CD4-positive, alpha-beta memory T cell (primary cell): ENCODE measurements at regions not wholly inside any gene's neighbourhood (a gene's known extent, or its start where the extent isn't known, plus 50 kb on each side); places are given as distances from the start of the nearest gene placed in this dataset.
"Not testable (repeated sequence)": the region's sequence is repeated elsewhere in the genome, so short reads cannot be mapped to it uniquely, and the experiment has no call there.

ENCODE experiments used
- CTCF ChIA-PET: fragments of 350-600 bp; sonication (Branson Sonifier 250); formaldehyde crosslinking; loops from one replicate; lab custom pipeline; 2021; ENCODE audit warnings: inconsistent platforms; ENCODE audit not compliant: partially characterized antibody; lab: Charles Lee
- POLR2A ChIA-PET: fragments of 350-600 bp; sonication (Branson Sonifier 250); formaldehyde crosslinking; loops from one replicate; lab custom pipeline; 2021; ENCODE audit not compliant: partially characterized antibody; lab: Charles Lee
- DNase-seq, 5 donors: peaks; one replicate each; pipeline versions ENCODE4 v3.0.0 to v3.0.0-alpha.2; 2020 to 2022; ENCODE audit warnings: mixed read lengths in 1 of 5
- H3K27ac ChIP-seq: one replicate; pipeline ENCODE4 v1.7.0; 2013; ENCODE audit warnings: low read depth, low read length
- H3K27me3 ChIP-seq: 2 replicates; pipeline ENCODE4 v1.7.0; 2013; ENCODE audit warnings: mild to moderate bottlenecking, low read length, moderate library complexity; ENCODE audit not compliant: insufficient read depth
- H3K36me3 ChIP-seq: 2 replicates; pipeline ENCODE4 v1.7.0; 2013; ENCODE audit warnings: mild to moderate bottlenecking, low read length, moderate library complexity; ENCODE audit not compliant: insufficient read depth
- H3K4me1 ChIP-seq: 2 replicates; pipeline ENCODE4 v1.7.0; 2013; ENCODE audit warnings: mild to moderate bottlenecking, low read length, moderate library complexity; ENCODE audit not compliant: insufficient read depth
- H3K4me3 ChIP-seq, 2 donors: one replicate each; pipeline ENCODE4 v1.7.0; 2013; ENCODE audit warnings: low read length in 2 of 2, mild to moderate bottlenecking in 1 of 2
- H3K9me3 ChIP-seq, 2 donors: one replicate each; pipeline ENCODE4 v1.7.0; 2013; ENCODE audit warnings: low read length in 2 of 2, control low read depth in 1 of 2; ENCODE audit not compliant: control insufficient read depth in 1 of 2
- H3K27ac Mint-ChIP-seq, 7 donors: one replicate each; pipeline ENCODE4 v1.8.0; 2020 to 2021; ENCODE audit warnings: mixed read lengths in 7 of 7, mild to moderate bottlenecking in 6 of 7, inconsistent platforms in 3 of 7, moderate library complexity in 3 of 7
- H3K27me3 Mint-ChIP-seq, 2 donors: one replicate each; pipeline ENCODE4 v1.8.0; 2020 to 2021; ENCODE audit warnings: mixed read lengths in 2 of 2
- H3K36me3 Mint-ChIP-seq, 2 donors: one replicate each; pipeline ENCODE4 v1.8.0; 2020 to 2021; ENCODE audit warnings: mixed read lengths in 2 of 2, inconsistent platforms in 1 of 2, mild to moderate bottlenecking in 1 of 2
- H3K4me1 Mint-ChIP-seq, 4 donors: one replicate each; pipeline ENCODE4 v1.8.0; 2020 to 2021; ENCODE audit warnings: mixed read lengths in 4 of 4, mild to moderate bottlenecking in 1 of 4
- H3K4me3 Mint-ChIP-seq, 8 donors: one replicate each; pipeline ENCODE4 v1.8.0; 2020 to 2021; ENCODE audit warnings: mixed read lengths in 8 of 8, mild to moderate bottlenecking in 7 of 8, moderate library complexity in 6 of 8, inconsistent platforms in 3 of 8
- H3K9me3 Mint-ChIP-seq, 8 donors: one replicate each; pipeline ENCODE4 v1.8.0; 2020 to 2021; ENCODE audit warnings: mixed read lengths in 8 of 8, mild to moderate bottlenecking in 5 of 8, inconsistent platforms in 3 of 8, moderate library complexity in 1 of 8
- intact Hi-C: fragments of 100-400 bp; cut with micrococcal nuclease; formaldehyde crosslinking; loops from one replicate; pipeline ENCODE4 v1.15.1; 2023

- H3K27ac Mint-ChIP-seq, H3K9me3 ChIP-seq, H3K4me1 Mint-ChIP-seq, CTCF ChIA-PET, H3K9me3 Mint-ChIP-seq, H3K36me3 Mint-ChIP-seq, H3K27me3 ChIP-seq, H3K36me3 ChIP-seq, H3K4me3 ChIP-seq, H3K4me3 Mint-ChIP-seq, POLR2A ChIA-PET, H3K4me1 ChIP-seq, H3K27me3 Mint-ChIP-seq, intact Hi-C loops, DNase-seq, H3K27ac ChIP-seq: not testable (repeated sequence)
These were observed 308.4 kb downstream of the CCDC74A start for GRCh38 chr2:131836116-131836515.

- H3K9me3 Mint-ChIP-seq, CTCF ChIA-PET: not testable (repeated sequence)
These were observed 316.4 kb downstream of the CCDC74A start for GRCh38 chr2:131844044-131844443.

GRCh38 chr2:131856202-131856601 is 305.6 kb downstream of the ANKRD30BL start:
- H3K27me3 Mint-ChIP-seq, H3K9me3 Mint-ChIP-seq, H3K27ac ChIP-seq, H3K4me1 Mint-ChIP-seq, H3K36me3 Mint-ChIP-seq, DNase-seq, CTCF ChIA-PET, H3K27me3 ChIP-seq, POLR2A ChIA-PET, intact Hi-C loops, H3K4me3 ChIP-seq, H3K4me3 Mint-ChIP-seq, H3K4me1 ChIP-seq, H3K9me3 ChIP-seq, H3K36me3 ChIP-seq: not testable (repeated sequence)
- peak overlapping the region in 1 of 7 donors; percentile 19 for H3K27ac Mint-ChIP-seq

More at GRCh38 chr2:131844044-131844443, 316.4 kb downstream of the CCDC74A start:
- H3K27ac Mint-ChIP-seq, H3K4me3 ChIP-seq, H3K36me3 ChIP-seq, H3K4me3 Mint-ChIP-seq, H3K27ac ChIP-seq, POLR2A ChIA-PET, DNase-seq, H3K9me3 ChIP-seq, H3K4me1 Mint-ChIP-seq, H3K36me3 Mint-ChIP-seq, intact Hi-C loops, H3K27me3 ChIP-seq, H3K4me1 ChIP-seq, H3K27me3 Mint-ChIP-seq: not testable (repeated sequence)

GRCh38 chr2:131858197-131858596 is 303.6 kb downstream of the ANKRD30BL start:
- H3K27me3 Mint-ChIP-seq, H3K4me3 Mint-ChIP-seq, H3K4me3 ChIP-seq, CTCF ChIA-PET, POLR2A ChIA-PET, H3K36me3 ChIP-seq, H3K27me3 ChIP-seq, H3K9me3 Mint-ChIP-seq, H3K4me1 Mint-ChIP-seq, H3K9me3 ChIP-seq, H3K4me1 ChIP-seq, intact Hi-C loops, H3K27ac Mint-ChIP-seq, H3K27ac ChIP-seq, H3K36me3 Mint-ChIP-seq: not testable (repeated sequence)
- peak in 1 of 5 donors; percentile 1 for DNase-seq
